PC-3 (cell line): ENCODE measurements at regions not wholly inside any gene's neighbourhood (a gene's known extent, or its start where the extent isn't known, plus 50 kb on each side); places are given as distances from the start of the nearest gene placed in this dataset.

Source experiments
- ATAC-seq: fragments of 200-7000 bp; cut with Tn5 transposase; 2 replicates; pipeline ENCODE4 v1.9.1; 2020; ENCODE audit warnings: mild to moderate bottlenecking, moderate library complexity
- BruUV-seq: library from RNA; stranded (reverse); fragments of 400-500 nt; replicated peaks from 2 replicates; lab custom pipeline; 2021; lab: Mats Ljungman, UMichigan
- CTCF ChIA-PET: fragments of 300-600 bp; sonication (Branson Sonifier 250); formaldehyde crosslinking; loops from one replicate; lab custom pipeline; 2022; ENCODE audit warnings: antibody characterized with exemption; lab: Charles Lee
- POLR2A ChIA-PET: fragments of 300-600 bp; sonication (Branson Sonifier 250); formaldehyde crosslinking; loops from one replicate; lab custom pipeline; 2022; ENCODE audit warnings: antibody characterized with exemption; ENCODE audit not compliant: unreplicated experiment; lab: Charles Lee
- DNase-seq: peaks from one replicate; pipeline ENCODE4 v3.0.0-alpha.2; 2015
- H2AFZ ChIP-seq: fragments of 300-600 bp; sonication (generic); 2 replicates; pipeline ENCODE4 v1.6.0; 2016; ENCODE audit warnings: antibody characterized with exemption, low read length
- H3F3A ChIP-seq: fragments of 300-600 bp; sonication (generic); one replicate; pipeline ENCODE4 v1.6.0; 2017; ENCODE audit warnings: antibody characterized with exemption, low read length, control low read depth, mild to moderate bottlenecking; ENCODE audit not compliant: unreplicated experiment
- H3K27ac ChIP-seq: fragments of 300-600 bp; sonication (generic); 2 replicates; pipeline ENCODE4 v1.5.1; 2016; ENCODE audit warnings: mild to moderate bottlenecking, low read length
- H3K27me3 ChIP-seq: fragments of 300-600 bp; sonication (generic); 2 replicates; pipeline ENCODE4 v1.6.1; 2016; ENCODE audit warnings: low read length, mixed read lengths
- H3K36me3 ChIP-seq: fragments of 300-600 bp; sonication (generic); 2 replicates; pipeline ENCODE4 v1.6.1; 2016; ENCODE audit warnings: low read depth, mixed run types, low read length, mixed read lengths
- H3K4me1 ChIP-seq: fragments of 300-600 bp; sonication (generic); 2 replicates; pipeline ENCODE4 v1.5.1; 2016; ENCODE audit warnings: low read length; ENCODE audit not compliant: insufficient read depth
- H3K4me2 ChIP-seq: fragments of 300-600 bp; sonication (generic); 2 replicates; pipeline ENCODE4 v1.6.0; 2016; ENCODE audit warnings: low read length
- H3K4me3 ChIP-seq: fragments of 300-600 bp; sonication (generic); 2 replicates; pipeline ENCODE4 v1.5.1; 2016; ENCODE audit warnings: mild to moderate bottlenecking, low read length, mixed read lengths
- H3K79me2 ChIP-seq: fragments of 300-600 bp; sonication (generic); 2 replicates; pipeline ENCODE4 v1.6.1; 2017; ENCODE audit warnings: low read length, mixed read lengths
- H3K9ac ChIP-seq: fragments of 300-600 bp; sonication (generic); 2 replicates; pipeline ENCODE4 v1.6.0; 2016; ENCODE audit warnings: mild to moderate bottlenecking, low read length
- H3K9me2 ChIP-seq: fragments of 300-600 bp; sonication (generic); replicated peaks from 2 replicates; pipeline ENCODE4 v1.6.1; 2016; ENCODE audit warnings: mixed run types, low read length, mixed read lengths
- H3K9me3 ChIP-seq: fragments of 300-600 bp; sonication (generic); 2 replicates; pipeline ENCODE4 v1.6.1; 2016; ENCODE audit warnings: low read length, mixed read lengths
- H4K20me1 ChIP-seq: fragments of 300-600 bp; sonication (generic); 2 replicates; pipeline ENCODE4 v1.6.1; 2016; ENCODE audit warnings: low read length, mixed read lengths
- EZH2 ChIP-seq: fragments of 300-600 bp; sonication (generic); IDR thresholded peaks from one replicate; pipeline ENCODE4 v1.6.1; 2017; ENCODE audit warnings: antibody characterized with exemption, mild to moderate bottlenecking, low read length; ENCODE audit not compliant: unreplicated experiment
- EZH2phosphoT487 ChIP-seq: fragments of 300-600 bp; sonication (generic); IDR thresholded peaks from 2 replicates; pipeline ENCODE4 v1.6.1; 2018; ENCODE audit warnings: mild to moderate bottlenecking, antibody characterized with exemption, low read length, borderline replicate concordance
- intact Hi-C: fragments of 100-400 bp; cut with micrococcal nuclease; formaldehyde crosslinking; loops from 2 replicates; pipeline ENCODE4 v1.9.0; 2023
- TF ChIP-seq, protein P1 (sequence below): fragments of 300-600 bp; sonication (generic); conservative IDR thresholded peaks from 2 replicates; pipeline ENCODE4 v1.5.1; 2017; ENCODE audit warnings: antibody characterized with exemption, low read depth, mild to moderate bottlenecking, low read length

DNA sequence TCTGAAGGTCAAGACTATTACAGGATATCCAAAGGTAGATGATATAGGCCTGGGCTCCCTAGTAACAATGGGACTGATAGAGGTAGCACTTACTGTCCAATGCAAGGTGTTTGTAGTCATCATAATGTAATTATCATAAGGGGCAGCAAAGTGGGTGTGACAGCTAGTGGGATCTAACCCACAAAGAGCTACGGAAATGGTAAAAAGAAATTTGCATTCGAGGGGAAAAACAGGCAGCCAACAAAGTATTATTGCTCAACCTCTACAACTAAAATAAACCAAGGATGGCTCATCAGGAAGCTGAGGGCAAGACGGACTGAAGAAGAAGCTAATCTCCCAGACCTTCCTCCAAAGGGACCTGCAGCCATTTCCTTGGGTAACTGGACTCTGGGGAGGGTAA is 211.0 kb downstream of the WDR11 start:
- H4K20me1 ChIP-seq, result no peaks in the 10 kb centered on the region
- no TSS peak for BruUV-seq
- H3K4me3 ChIP-seq, result no peak overlapping the region
- H3K9me3 ChIP-seq, result no peaks in the 10 kb centered on the region
- DNase-seq (no peak), ATAC-seq (no peak)
- no peak overlapping the region for H3K9ac ChIP-seq
- no peak overlapping the region for H3K4me2 ChIP-seq
- intact Hi-C loops, result no loop called here
- no peaks in the 10 kb centered on the region for H3K79me2 ChIP-seq
- no peak overlapping the region for H2AFZ ChIP-seq
- no peak overlapping the region for H3K27ac ChIP-seq
- ChIA-PET POLR2A (no interaction called here), CTCF (no interaction called here)
- H3K27me3 ChIP-seq, result peaks cover under 1% of the 10 kb centered on the region; the same call in 1 of the 2 replicates
- H3K4me1 ChIP-seq, result no peaks in the 10 kb centered on the region
- no peaks in the 10 kb centered on the region for H3K36me3 ChIP-seq
- TF ChIP-seq, protein P1, sequence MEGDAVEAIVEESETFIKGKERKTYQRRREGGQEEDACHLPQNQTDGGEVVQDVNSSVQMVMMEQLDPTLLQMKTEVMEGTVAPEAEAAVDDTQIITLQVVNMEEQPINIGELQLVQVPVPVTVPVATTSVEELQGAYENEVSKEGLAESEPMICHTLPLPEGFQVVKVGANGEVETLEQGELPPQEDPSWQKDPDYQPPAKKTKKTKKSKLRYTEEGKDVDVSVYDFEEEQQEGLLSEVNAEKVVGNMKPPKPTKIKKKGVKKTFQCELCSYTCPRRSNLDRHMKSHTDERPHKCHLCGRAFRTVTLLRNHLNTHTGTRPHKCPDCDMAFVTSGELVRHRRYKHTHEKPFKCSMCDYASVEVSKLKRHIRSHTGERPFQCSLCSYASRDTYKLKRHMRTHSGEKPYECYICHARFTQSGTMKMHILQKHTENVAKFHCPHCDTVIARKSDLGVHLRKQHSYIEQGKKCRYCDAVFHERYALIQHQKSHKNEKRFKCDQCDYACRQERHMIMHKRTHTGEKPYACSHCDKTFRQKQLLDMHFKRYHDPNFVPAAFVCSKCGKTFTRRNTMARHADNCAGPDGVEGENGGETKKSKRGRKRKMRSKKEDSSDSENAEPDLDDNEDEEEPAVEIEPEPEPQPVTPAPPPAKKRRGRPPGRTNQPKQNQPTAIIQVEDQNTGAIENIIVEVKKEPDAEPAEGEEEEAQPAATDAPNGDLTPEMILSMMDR, result no peak
- TF ChIP-seq EZH2phosphoT487 (no peak), EZH2 (no peak)
- H3F3A ChIP-seq, result no peaks in the 10 kb centered on the region
- H3K9me2 ChIP-seq, result no peaks in the 10 kb centered on the region

DNA sequence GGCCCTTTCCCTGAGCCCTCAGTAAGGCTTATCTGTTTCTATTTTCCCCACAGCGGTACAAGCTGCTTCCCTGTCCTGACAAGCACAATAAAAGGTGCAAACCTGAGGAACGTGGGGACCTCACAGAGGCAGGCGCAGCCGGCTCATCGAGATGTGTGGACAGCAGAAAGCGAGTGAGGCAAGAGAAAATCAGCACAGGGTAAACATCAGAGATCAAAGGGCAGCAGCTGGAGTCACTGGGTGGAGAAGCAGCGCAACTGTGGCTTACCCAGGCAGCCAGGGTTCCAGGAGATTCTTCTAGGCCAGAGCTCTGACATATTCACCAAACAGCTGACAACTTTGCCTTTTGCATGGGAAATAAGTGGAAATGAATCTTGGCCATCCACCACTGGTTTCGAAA is 212.6 kb downstream of the WDR11 start:
- H3K79me2 ChIP-seq, result no peaks in the 10 kb centered on the region
- BruUV-seq, result no TSS peak
- no peak for TF ChIP-seq EZH2phosphoT487
- TF ChIP-seq, protein P1, result no peak
- TF ChIP-seq EZH2, result no peak
- 0 out of 2 replicates have a peak, but pooled peaks cover under 1% of the 10 kb centered on the region for H3K4me1 ChIP-seq
- no peaks in the 10 kb centered on the region for H4K20me1 ChIP-seq
- no peaks in the 10 kb centered on the region for H3K36me3 ChIP-seq
- intact Hi-C loops, result no loop called here
- H3K27ac ChIP-seq, result no peak overlapping the region
- no peaks in the 10 kb centered on the region for H3K27me3 ChIP-seq
- ATAC-seq, result no peak
- no peak overlapping the region for H3K9ac ChIP-seq
- ChIA-PET CTCF (no interaction called here), POLR2A (no interaction called here)
- no peak overlapping the region for H2AFZ ChIP-seq
- no peak overlapping the region for H3K4me2 ChIP-seq
- H3K9me3 ChIP-seq, result no peaks in the 10 kb centered on the region
- H3K4me3 ChIP-seq, result no peak overlapping the region
- no peak for DNase-seq
- no peaks in the 10 kb centered on the region for H3F3A ChIP-seq
- H3K9me2 ChIP-seq, result no peaks in the 10 kb centered on the region

DNA sequence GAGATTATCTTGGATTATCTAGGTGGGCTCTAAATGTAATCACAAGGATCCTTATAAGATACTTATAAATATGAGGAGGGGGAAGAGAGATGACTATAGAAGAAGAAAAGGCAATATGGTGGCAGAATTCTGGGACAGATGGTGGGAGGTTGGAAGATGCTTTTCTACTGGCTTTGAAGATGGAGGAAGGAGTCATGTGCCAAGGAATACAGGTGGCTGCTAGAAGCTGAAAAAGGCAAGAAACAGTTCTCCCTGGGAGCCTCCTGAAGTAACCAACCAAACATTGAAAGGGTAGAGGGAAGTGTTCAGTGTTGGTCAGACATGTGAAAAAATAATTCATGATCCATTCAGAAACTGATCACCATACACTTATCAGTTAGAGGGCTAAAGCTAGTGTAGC is 213.3 kb downstream of the WDR11 start:
- no peak overlapping the region for H3K27ac ChIP-seq
- H2AFZ ChIP-seq, result no peak overlapping the region
- ATAC-seq (no peak), DNase-seq (no peak)
- H3K9me3 ChIP-seq, result no peaks in the 10 kb centered on the region
- no peaks in the 10 kb centered on the region for H3K27me3 ChIP-seq
- H3K4me3 ChIP-seq, result no peak overlapping the region
- H3K79me2 ChIP-seq, result no peaks in the 10 kb centered on the region
- no peak overlapping the region for H3K4me2 ChIP-seq
- H3F3A ChIP-seq, result no peaks in the 10 kb centered on the region
- no peak overlapping the region for H3K9ac ChIP-seq
- no peaks in the 10 kb centered on the region for H3K9me2 ChIP-seq
- intact Hi-C loops, result no loop called here
- H3K36me3 ChIP-seq, result no peaks in the 10 kb centered on the region
- H4K20me1 ChIP-seq, result no peaks in the 10 kb centered on the region
- H3K4me1 ChIP-seq, result 0 out of 2 replicates have a peak, but pooled peaks cover 6% of the 10 kb centered on the region
- POLR2A ChIA-PET, result no interaction called here
- CTCF ChIA-PET, result no interaction called here
- no peak for TF ChIP-seq EZH2
- TF ChIP-seq EZH2phosphoT487, result no peak
- TF ChIP-seq, protein P1, result no peak
- no TSS peak for BruUV-seq
